MCF 10A (cell line): ENCODE measurements at regions not wholly inside any gene's neighbourhood (a gene's known extent, or its start where the extent isn't known, plus 50 kb on each side); places are given as distances from the start of the nearest gene placed in this dataset.

Experiments used
- BruUV-seq: library from RNA; stranded (reverse); fragments of 400-500 nt; replicated peaks from 2 replicates; lab custom pipeline; 2021; lab: Mats Ljungman, UMichigan
- CTCF ChIA-PET: fragments of 300-600 bp; sonication (Branson Sonifier 250); formaldehyde crosslinking; extraction: SDS; loops from one replicate; lab custom pipeline; 2021; ENCODE audit warnings: antibody characterized with exemption, inconsistent platforms; lab: Yijun Ruan, JAX
- POLR2A ChIA-PET: fragments of 300-600, 350-650 bp; sonication (Branson Sonifier 250); formaldehyde crosslinking; extraction: SDS; loops from one replicate; lab custom pipeline; 2020; ENCODE audit warnings: antibody characterized with exemption, inconsistent platforms; lab: Yijun Ruan, JAX
- DNase-seq: peaks from one replicate; pipeline ENCODE4 v3.0.0-alpha.2; 2018; ENCODE audit not compliant: unreplicated experiment
- H3K27ac Mint-ChIP-seq: one replicate; pipeline ENCODE4 v1.8.0; 2022; ENCODE audit warnings: mild to moderate bottlenecking, low read depth, mixed read lengths; ENCODE audit not compliant: unreplicated experiment
- H3K27me3 Mint-ChIP-seq: one replicate; pipeline ENCODE4 v1.8.0; 2022; ENCODE audit warnings: mixed read lengths; ENCODE audit not compliant: insufficient read depth, unreplicated experiment
- H3K36me3 Mint-ChIP-seq: one replicate; pipeline ENCODE4 v1.8.0; 2022; ENCODE audit warnings: mild to moderate bottlenecking, moderate library complexity, mixed read lengths; ENCODE audit not compliant: insufficient read depth, unreplicated experiment
- H3K4me1 Mint-ChIP-seq: one replicate; pipeline ENCODE4 v1.8.0; 2022; ENCODE audit warnings: mixed read lengths; ENCODE audit not compliant: insufficient read depth, unreplicated experiment
- H3K4me3 Mint-ChIP-seq: one replicate; pipeline ENCODE4 v1.8.0; 2022; ENCODE audit warnings: mild to moderate bottlenecking, moderate library complexity, mixed read lengths; ENCODE audit not compliant: unreplicated experiment
- H3K9me3 Mint-ChIP-seq: one replicate; pipeline ENCODE4 v1.8.0; 2022; ENCODE audit warnings: mixed read lengths; ENCODE audit not compliant: unreplicated experiment
- CTCF ChIP-seq: fragments of 200-600 bp; IDR thresholded peaks from one replicate; pipeline ENCODE4 v1.8.0; 2022; ENCODE audit warnings: antibody characterized with exemption, mild to moderate bottlenecking; ENCODE audit not compliant: unreplicated experiment
- intact Hi-C: fragments of 100-400 bp; cut with micrococcal nuclease; formaldehyde crosslinking; loops from 2 replicates; pipeline ENCODE4 v1.14.1; 2022

- Mint-ChIP-seq H3K4me1 (no peaks in the 10 kb centered on the region), H3K9me3 (no peaks in the 10 kb centered on the region), H3K27me3 (peaks cover 46% of the 10 kb centered on the region), H3K36me3 (no peaks in the 10 kb centered on the region), H3K4me3 (no peak overlapping the region), H3K27ac (no peak overlapping the region)
- intact Hi-C loops: no loop called here
- BruUV-seq: no TSS peak
- CTCF ChIA-PET: interaction anchor here (0.7 to 0.9 kb wide), 2 partner anchors 34 to 267 kb away, joined by 3 to 4 read pairs; a partner anchor contains a TSS
- POLR2A ChIA-PET: interaction anchor here (0.7 kb wide), 1 partner anchor 12 kb away, joined by 3 read pairs; no protein-coding TSS in a partner anchor
- no peak for DNase-seq
- no peak for TF ChIP-seq CTCF
These were observed 55.9 kb upstream of the SLC66A3 start for GRCh38 chr2:11099122-11100065.

DNA sequence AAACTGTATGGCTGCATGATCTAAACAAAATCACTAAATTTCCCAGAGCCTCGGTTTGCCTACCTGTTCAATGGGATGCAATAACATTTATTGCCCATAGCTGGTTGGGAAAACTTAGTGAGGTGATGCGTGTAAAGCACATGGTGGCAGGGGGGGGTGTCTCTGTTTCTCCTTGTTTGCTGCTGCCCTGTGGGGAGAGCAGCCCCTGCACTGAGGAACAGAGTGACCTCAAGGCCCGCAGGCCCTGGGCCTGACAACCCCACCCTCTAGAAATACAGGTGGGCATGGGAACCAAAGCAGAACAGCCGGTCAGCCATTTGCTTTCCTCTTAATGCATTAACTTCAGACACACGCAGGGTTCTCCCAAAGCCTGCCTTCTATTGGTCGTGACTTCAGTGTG lies 55.1 kb upstream of the SLC66A3 start:
- Mint-ChIP-seq H3K27me3 (peaks cover 49% of the 10 kb centered on the region), H3K9me3 (no peaks in the 10 kb centered on the region), H3K27ac (no peak overlapping the region), H3K36me3 (no peaks in the 10 kb centered on the region), H3K4me1 (no peaks in the 10 kb centered on the region), H3K4me3 (no peak overlapping the region)
- ChIA-PET CTCF (interaction anchor here (0.7 kb wide), 1 partner anchor 268 kb away, joined by 4 read pairs; no protein-coding TSS in a partner anchor), POLR2A (no interaction called here)
- no peak for DNase-seq
- no TSS peak for BruUV-seq
- intact Hi-C loops: no loop called here
- no peak for TF ChIP-seq CTCF

GRCh38 chr2:11100976-11101375 lies 54.3 kb upstream of the SLC66A3 start:
- H3K27me3 Mint-ChIP-seq: peaks cover 41% of the 10 kb centered on the region
- DNase-seq: no peak
- H3K9me3 Mint-ChIP-seq: no peaks in the 10 kb centered on the region
- no peaks in the 10 kb centered on the region for H3K4me1 Mint-ChIP-seq
- ChIA-PET CTCF (no interaction called here), POLR2A (no interaction called here)
- BruUV-seq: no TSS peak
- intact Hi-C loops: no loop called here
- H3K27ac Mint-ChIP-seq: no peak overlapping the region
- TF ChIP-seq CTCF: no peak
- no peak overlapping the region for H3K4me3 Mint-ChIP-seq
- H3K36me3 Mint-ChIP-seq: no peaks in the 10 kb centered on the region

DNA sequence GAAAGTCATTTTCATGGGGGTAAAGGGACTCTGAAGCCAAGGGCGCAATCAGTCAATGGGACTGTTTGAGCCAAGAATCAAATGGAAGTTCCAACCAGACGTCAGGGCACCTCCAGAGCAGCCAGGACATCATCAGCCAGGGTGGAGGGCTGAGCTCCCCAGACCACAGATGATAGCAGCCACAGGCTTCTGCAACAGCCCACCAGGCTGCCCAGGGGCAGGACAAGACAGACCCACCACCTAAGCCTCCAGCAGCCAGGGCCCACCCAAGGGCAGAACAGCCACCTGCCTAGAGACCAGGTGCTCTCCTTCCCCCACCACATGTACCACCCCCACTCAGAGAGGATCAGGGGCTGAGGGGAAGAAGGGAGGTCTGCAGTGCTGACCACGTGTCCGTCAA lies 53.8 kb upstream of the SLC66A3 start:
- Mint-ChIP-seq H3K9me3 (no peaks in the 10 kb centered on the region), H3K4me1 (no peaks in the 10 kb centered on the region), H3K27ac (no peak overlapping the region), H3K27me3 (peaks cover 41% of the 10 kb centered on the region), H3K4me3 (no peak overlapping the region), H3K36me3 (no peaks in the 10 kb centered on the region)
- no peak for TF ChIP-seq CTCF
- no peak for DNase-seq
- intact Hi-C loops: no loop called here
- POLR2A ChIA-PET: interaction anchor here (0.6 kb wide), 1 partner anchor 14 kb away, joined by 3 read pairs; no protein-coding TSS in a partner anchor
- CTCF ChIA-PET: interaction anchor here (1.1 kb wide), 1 partner anchor 28 kb away, joined by 3 read pairs; no protein-coding TSS in a partner anchor
- no TSS peak for BruUV-seq
